ENCODE measurements at regions not wholly inside any gene's neighbourhood (a gene's known extent, or its start where the extent isn't known, plus 50 kb on each side); places are given as distances from the start of the nearest gene placed in this dataset.

- no peak overlapping the region for H2BK15ac ChIP-seq (replicated peaks; ENCODE audit: low read depth)
- no peaks in the 10 kb centered on the region for H3K27me3 ChIP-seq (ENCODE audit: insufficient read depth, low read length, poor library complexity)
- DNase-seq, result no peak
- no peaks in the 10 kb centered on the region for H3K79me1 ChIP-seq (ENCODE audit: low read length)
- H3K36me3 ChIP-seq (ENCODE audit: control insufficient read depth, insufficient read depth, low read length), result no peaks in the 10 kb centered on the region
- no peak overlapping the region for H3K9ac ChIP-seq (ENCODE audit: low read length)
- H2BK5ac ChIP-seq (ENCODE audit: low read length), result no peak overlapping the region
- no peak overlapping the region for H2AK5ac ChIP-seq (ENCODE audit: low read length)
- H3K79me2 ChIP-seq (ENCODE audit: control insufficient read depth, insufficient read depth, low read length), result no peaks in the 10 kb centered on the region
- H3K4me2 ChIP-seq (ENCODE audit: low read length), result no peak overlapping the region
- H3K18ac ChIP-seq (ENCODE audit: low read length), result no peak overlapping the region
- H3K4ac ChIP-seq (ENCODE audit: low read depth, low read length), result no peak overlapping the region
- no peak overlapping the region for H4K8ac ChIP-seq (ENCODE audit: low read depth, low read length)
- no peak overlapping the region for H3K23ac ChIP-seq (ENCODE audit: low read length)
- H4K5ac ChIP-seq (ENCODE audit: low read length), result no peak overlapping the region
- H3K27ac ChIP-seq (ENCODE audit: low read depth, low read length), result no peak overlapping the region
- H3K56ac ChIP-seq (ENCODE audit: low read length), result no peak overlapping the region
- peaks cover 7% of the 10 kb centered on the region for H3K4me1 ChIP-seq (ENCODE audit: control insufficient read depth, low read depth, low read length)
- no peak overlapping the region for H3K4me3 ChIP-seq (ENCODE audit: low read length)
- H2BK120ac ChIP-seq (ENCODE audit: low read depth, low read length), result no peak overlapping the region
Measured at GRCh38 chr1:175794586-175794985, 51.2 kb upstream of the TNR start.

- no peak overlapping the region for H4K8ac ChIP-seq (ENCODE audit: low read depth, low read length)
- DNase-seq, result no peak
- H3K79me1 ChIP-seq (ENCODE audit: low read length), result no peaks in the 10 kb centered on the region
- no peak overlapping the region for H3K27ac ChIP-seq (ENCODE audit: low read depth, low read length)
- H3K56ac ChIP-seq (ENCODE audit: low read length), result no peak overlapping the region
- H3K4ac ChIP-seq (ENCODE audit: low read depth, low read length), result no peak overlapping the region
- H3K36me3 ChIP-seq (ENCODE audit: control insufficient read depth, insufficient read depth, low read length), result no peaks in the 10 kb centered on the region
- H3K4me2 ChIP-seq (ENCODE audit: low read length), result no peak overlapping the region
- no peak overlapping the region for H2BK120ac ChIP-seq (ENCODE audit: low read depth, low read length)
- no peak overlapping the region for H2BK15ac ChIP-seq (replicated peaks; ENCODE audit: low read depth)
- no peak overlapping the region for H4K5ac ChIP-seq (ENCODE audit: low read length)
- no peaks in the 10 kb centered on the region for H3K79me2 ChIP-seq (ENCODE audit: control insufficient read depth, insufficient read depth, low read length)
- H3K27me3 ChIP-seq (ENCODE audit: insufficient read depth, low read length, poor library complexity), result no peaks in the 10 kb centered on the region
- no peak overlapping the region for H2BK5ac ChIP-seq (ENCODE audit: low read length)
- H2AK5ac ChIP-seq (ENCODE audit: low read length), result no peak overlapping the region
- no peak overlapping the region for H3K23ac ChIP-seq (ENCODE audit: low read length)
- peaks cover 7% of the 10 kb centered on the region for H3K4me1 ChIP-seq (ENCODE audit: control insufficient read depth, low read depth, low read length)
- no peak overlapping the region for H3K4me3 ChIP-seq (ENCODE audit: low read length)
- no peak overlapping the region for H3K9ac ChIP-seq (ENCODE audit: low read length)
- H3K18ac ChIP-seq (ENCODE audit: low read length), result no peak overlapping the region
Measured at GRCh38 chr1:175793617-175794016, 50.2 kb upstream of the TNR start.

Measured in mesendoderm (in vitro differentiated cells).